Heart left ventricle (tissue), 16 donors: ENCODE measurements at regions not wholly inside any gene's neighbourhood (a gene's known extent, or its start where the extent isn't known, plus 50 kb on each side); places are given as distances from the start of the nearest gene placed in this dataset.
"Not testable (repeated sequence)": the region's sequence is repeated elsewhere in the genome, so short reads cannot be mapped to it uniquely, and the experiment has no call there.

Experiments
- ATAC-seq, 4 donors: fragments of 200-7000 bp; cut with Tn5 transposase; one replicate each; pipeline ENCODE4 v1.9.1; 2020 to 2022; ENCODE audit warnings: moderate library complexity in 4 of 4, mild to moderate bottlenecking in 3 of 4, moderate number of reproducible peaks in 1 of 4
- DNase-seq, 5 donors: peaks; one replicate each; pipeline ENCODE4 v3.0.0-alpha.2; 2020
- H3K27ac ChIP-seq, 12 donors: fragments of 200-600 bp; sonication (generic) in 4 of 12; one replicate each; pipeline versions ENCODE4 v1.5.0 to v1.8.0; 2016 to 2022; ENCODE audit warnings: mild to moderate bottlenecking in 2 of 12
- H3K27me3 ChIP-seq, 9 donors: fragments of 200-600 bp; sonication (generic) in 2 of 9; one replicate each; pipeline versions ENCODE4 v1.5.1 to v1.8.0; 2016 to 2022; ENCODE audit warnings: mild to moderate bottlenecking in 3 of 9
- H3K36me3 ChIP-seq, 9 donors: fragments of 200-600 bp; sonication (generic) in 2 of 9; one replicate each; pipeline versions ENCODE4 v1.5.0 to v1.8.0; 2018 to 2022; ENCODE audit warnings: mild to moderate bottlenecking in 2 of 9
- H3K4me1 ChIP-seq, 12 donors: fragments of 200-600 bp; sonication (generic) in 4 of 12; one replicate each; pipeline versions ENCODE4 v1.5.0 to v1.8.0; 2016 to 2022; ENCODE audit warnings: mild to moderate bottlenecking in 3 of 12
- H3K4me3 ChIP-seq, 12 donors: fragments of 200-600 bp; sonication (generic) in 4 of 12; one replicate each; pipeline versions ENCODE4 v1.5.0 to v1.8.0; 2017 to 2022; ENCODE audit warnings: mild to moderate bottlenecking in 9 of 12, moderate library complexity in 4 of 12
- H3K9me3 ChIP-seq, 12 donors: fragments of 200-600 bp; sonication (generic) in 4 of 12; one replicate each; pipeline versions ENCODE4 v1.5.0 to v1.8.0; 2016 to 2022; ENCODE audit warnings: mild to moderate bottlenecking in 1 of 12
- POLR2A ChIP-seq, 2 donors: fragments of 450-650 bp; IDR thresholded peaks; one replicate each; pipeline ENCODE4 v1.6.1; 2017; ENCODE audit warnings: antibody characterized with exemption in 2 of 2, mild to moderate bottlenecking in 2 of 2, moderate library complexity in 2 of 2
- WGBS, 4 donors: extraction: QIAGEN DNeasy Blood & Tissue Kit in 2 of 4; methylation state at CpG; one replicate each; pipeline versions ENCODE4 v1.1.5 to v1.1.7; 2013 to 2018; 5-methylcytosine and 5-hydroxymethylcytosine counted together
- intact Hi-C, 10 donors: fragments of 100-400 bp; cut with DNase I; formaldehyde crosslinking; loops; one replicate each; pipeline versions ENCODE4 v1.11.1 to v1.14.2; 2022
- TF ChIP-seq, protein P1 (sequence below), 12 donors: fragments of 200-600 bp; sonication (generic) in 4 of 12; IDR thresholded peaks; one replicate each; pipeline versions ENCODE4 v1.5.0 to v1.8.0; 2018 to 2022; ENCODE audit warnings: antibody characterized with exemption in 12 of 12, mild to moderate bottlenecking in 5 of 12
- donor health status: ischemic (EF 13 %, LVEDD 7.1; RV severe dilation, severe dysfunction).
- donor health status: healthy with polysubstance abuse.
- donor health status: DM: no; HTN: yes; CAD: no.
- donor health status: DM: no; HTN: no; CAD: no.
- donor health status: ischemic (EF 25% LVEDD 6.9; RV normal size, moderate dysfunction).
- donor health status: ischemic (EF 25% LVEDD 5.7; RV mildly dilated, moderate dysfunction).
- donor health status: healthy.
- donor health status: DM: yes; HTN: yes; CAD: no.
- donor health status: ischemic (EF 35%, LVEDD 5.7; RV mildly dilated, moderate dysfunction).
- donor health status: nonischemic (EF 11% LVEDD 7.7; RV severe dilation, severe dysfunction).
- donor health status: DM: yes; HTN: yes; CAD: no.
- donor health status: PGD.
- donor health status: ischemic (EF 29% LVEDD 5.4; RV normal size, mild dysfunction).
- donor health status: nonischemic (EF 23%, LVEDD 6.1; RV moderate dilation, normal function).

DNA sequence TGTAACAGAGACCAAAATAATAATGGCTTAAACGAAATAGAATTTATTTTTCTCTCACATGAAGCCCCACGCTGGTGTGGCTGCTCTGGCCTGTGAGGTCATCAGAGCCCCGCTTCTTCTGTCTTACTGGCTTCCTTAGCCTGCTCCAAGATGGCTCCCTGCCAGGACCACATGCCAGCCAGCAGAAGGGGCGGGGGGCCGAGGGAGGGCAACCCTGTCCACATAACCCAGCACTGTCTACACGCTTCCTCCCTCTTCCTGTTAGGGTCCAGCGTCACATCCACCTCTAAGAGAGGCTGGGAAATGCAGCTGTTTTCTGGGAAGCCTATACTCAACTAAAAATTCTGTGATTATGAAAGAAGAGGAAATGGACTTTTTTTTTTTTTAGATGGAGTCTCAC lies 107.9 kb upstream of the DLG1 start:
- no peak for TF ChIP-seq POLR2A (IDR thresholded peaks at IDR 0.05)
- TF ChIP-seq, protein P1, sequence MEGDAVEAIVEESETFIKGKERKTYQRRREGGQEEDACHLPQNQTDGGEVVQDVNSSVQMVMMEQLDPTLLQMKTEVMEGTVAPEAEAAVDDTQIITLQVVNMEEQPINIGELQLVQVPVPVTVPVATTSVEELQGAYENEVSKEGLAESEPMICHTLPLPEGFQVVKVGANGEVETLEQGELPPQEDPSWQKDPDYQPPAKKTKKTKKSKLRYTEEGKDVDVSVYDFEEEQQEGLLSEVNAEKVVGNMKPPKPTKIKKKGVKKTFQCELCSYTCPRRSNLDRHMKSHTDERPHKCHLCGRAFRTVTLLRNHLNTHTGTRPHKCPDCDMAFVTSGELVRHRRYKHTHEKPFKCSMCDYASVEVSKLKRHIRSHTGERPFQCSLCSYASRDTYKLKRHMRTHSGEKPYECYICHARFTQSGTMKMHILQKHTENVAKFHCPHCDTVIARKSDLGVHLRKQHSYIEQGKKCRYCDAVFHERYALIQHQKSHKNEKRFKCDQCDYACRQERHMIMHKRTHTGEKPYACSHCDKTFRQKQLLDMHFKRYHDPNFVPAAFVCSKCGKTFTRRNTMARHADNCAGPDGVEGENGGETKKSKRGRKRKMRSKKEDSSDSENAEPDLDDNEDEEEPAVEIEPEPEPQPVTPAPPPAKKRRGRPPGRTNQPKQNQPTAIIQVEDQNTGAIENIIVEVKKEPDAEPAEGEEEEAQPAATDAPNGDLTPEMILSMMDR (IDR thresholded peaks at IDR 0.05) = no peak
- ATAC-seq (peak in 3 of 4 donors; percentile 69 to 81 (median 77)), DNase-seq (peak in 4 of 5 donors; percentile 30 to 56 (median 43))
- no peaks in the 10 kb centered on the region for H3K27me3 ChIP-seq
- peaks cover 0 to 7% (median 0%) of the 10 kb centered on the region in 12 donors for H3K9me3 ChIP-seq
- no peak overlapping the region for H3K4me3 ChIP-seq
- WGBS, 4 donors = 22 to 36% (median 32%) methylated on average over 7 of the region's 7 CpGs
- intact Hi-C loops = no loop called here
- no peak overlapping the region for H3K27ac ChIP-seq
- H3K36me3 ChIP-seq = no peaks in the 10 kb centered on the region
- H3K4me1 ChIP-seq = peaks cover 0 to 6% (median 4%) of the 10 kb centered on the region in 12 donors

DNA sequence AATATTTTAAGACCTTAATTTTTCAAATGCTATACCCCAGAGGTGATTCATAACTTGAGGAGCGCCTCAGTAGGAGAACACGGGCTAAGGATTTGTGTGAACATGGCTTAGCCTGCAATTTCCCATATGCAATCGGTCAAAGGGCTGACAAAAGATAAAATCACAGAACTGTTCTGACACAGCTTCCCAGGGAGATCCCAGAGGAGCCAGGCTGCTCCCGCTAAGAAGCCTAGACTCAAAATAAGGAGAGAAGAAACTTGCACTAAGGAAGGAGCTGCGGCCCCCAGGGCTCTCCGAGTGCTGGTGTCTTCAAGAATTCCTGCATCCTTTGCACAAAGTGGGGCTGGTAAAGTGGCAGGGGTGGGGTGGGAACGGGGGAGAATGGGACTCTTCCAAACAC lies 106.3 kb upstream of the DLG1 start:
- ATAC-seq (no peak), DNase-seq (no peak)
- Histone ChIP-seq H3K27ac (no peak overlapping the region), H3K4me3 (no peak overlapping the region), H3K27me3 (no peaks in the 10 kb centered on the region), H3K9me3 (peaks cover 0 to 3% (median 0%) of the 10 kb centered on the region in 12 donors), H3K4me1 (peaks cover 0 to 6% (median 4%) of the 10 kb centered on the region in 12 donors), H3K36me3 (no peaks in the 10 kb centered on the region)
- no peak for TF ChIP-seq POLR2A (IDR thresholded peaks at IDR 0.05)
- TF ChIP-seq, protein P1 (IDR thresholded peaks at IDR 0.05) = no peak
- intact Hi-C loops = no loop called here
- 70 to 77% (median 74%) methylated on average over 7 of the region's 7 CpGs for WGBS, 4 donors

DNA sequence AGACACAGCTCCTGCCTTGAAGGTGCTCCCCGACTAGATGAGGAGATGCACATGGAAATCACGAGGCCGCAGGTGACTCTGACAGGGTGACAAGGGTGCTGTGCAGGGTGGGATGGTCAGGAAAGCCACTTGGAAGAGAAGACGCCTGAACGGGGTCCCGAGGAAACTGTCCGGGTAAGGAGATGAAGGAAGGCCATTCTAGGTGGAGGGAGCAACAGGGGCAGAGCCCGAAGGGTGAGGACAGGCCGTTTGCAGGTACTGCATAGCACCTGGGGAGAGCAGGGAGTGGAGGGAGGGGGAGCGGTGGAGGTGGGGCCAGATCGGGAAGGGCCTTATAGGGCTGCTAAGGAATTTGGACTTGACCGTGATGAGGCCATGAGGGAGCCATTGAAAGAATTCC lies 105.6 kb upstream of the DLG1 start:
- intact Hi-C loops = no loop called here
- ATAC-seq = no peak

DNA sequence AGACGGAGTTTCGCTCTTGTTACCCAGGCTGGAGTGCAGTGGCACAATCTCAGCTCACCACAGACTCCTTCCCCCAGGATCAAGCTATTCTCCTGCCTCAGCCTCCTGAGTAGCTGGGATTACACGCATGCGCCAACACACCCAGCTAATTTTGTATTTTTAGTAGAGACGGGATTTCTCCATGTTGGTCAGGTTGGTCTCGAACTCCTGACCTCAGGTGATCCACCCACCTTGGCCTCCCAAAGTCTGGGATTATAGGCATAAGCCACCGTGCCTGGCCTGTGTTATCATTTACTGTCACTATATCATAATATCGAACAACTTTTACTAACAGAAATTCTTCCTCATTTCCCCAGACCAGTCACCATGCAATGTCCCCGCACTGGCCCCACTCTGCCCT lies 104.0 kb upstream of the DLG1 start:
- WGBS, 4 donors = 91 to 93% (median 93%) methylated on average over 9 of the region's 9 CpGs
- H3K27ac ChIP-seq, H3K36me3 ChIP-seq, intact Hi-C loops, H3K4me3 ChIP-seq, ATAC-seq, H3K4me1 ChIP-seq, H3K9me3 ChIP-seq, H3K27me3 ChIP-seq, DNase-seq: not testable (repeated sequence)

More for the DNA sequence above, 105.6 kb upstream of the DLG1 start:
- Histone ChIP-seq H3K9me3 (no peaks in the 10 kb centered on the region), H3K36me3 (no peaks in the 10 kb centered on the region), H3K27ac (no peak overlapping the region), H3K27me3 (no peaks in the 10 kb centered on the region), H3K4me1 (peaks cover 0 to 6% (median 4%) of the 10 kb centered on the region in 12 donors), H3K4me3 (no peak overlapping the region)
- no peak for TF ChIP-seq POLR2A (IDR thresholded peaks at IDR 0.05)
- TF ChIP-seq, protein P1 (IDR thresholded peaks at IDR 0.05) = no peak
- 91 to 94% (median 93%) methylated on average over 12 of the region's 12 CpGs for WGBS, 4 donors
- DNase-seq = no peak

DNA sequence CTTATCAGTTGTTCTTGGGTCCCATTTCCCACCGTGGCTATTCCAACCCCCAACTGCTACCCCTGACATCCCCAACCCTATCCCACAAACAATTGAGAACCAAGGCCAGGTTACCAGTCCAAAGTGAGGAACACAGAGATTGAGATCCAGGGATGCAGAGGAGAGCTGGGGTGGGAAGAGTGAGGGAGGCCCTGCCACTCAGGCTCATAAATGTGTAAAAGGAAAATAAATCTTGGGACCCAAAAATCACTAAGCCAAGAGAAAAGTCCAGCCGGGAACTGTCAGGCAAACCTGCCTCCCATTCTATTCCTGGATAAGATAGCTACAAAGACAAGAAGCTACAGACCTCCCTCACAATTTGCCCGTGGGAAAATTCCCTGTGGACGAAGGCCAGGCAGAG lies 101.1 kb upstream of the DLG1 start:
- Histone ChIP-seq H3K36me3 (no peaks in the 10 kb centered on the region), H3K9me3 (no peaks in the 10 kb centered on the region), H3K27me3 (no peaks in the 10 kb centered on the region), H3K4me3 (no peak overlapping the region), H3K4me1 (peaks cover 0 to 12% (median 8%) of the 10 kb centered on the region in 12 donors), H3K27ac (no peak overlapping the region)
- 50 to 62% (median 55%) methylated on average over 4 of the region's 4 CpGs for WGBS, 4 donors
- TF ChIP-seq, protein P1 (IDR thresholded peaks at IDR 0.05) = no peak
- TF ChIP-seq POLR2A (IDR thresholded peaks at IDR 0.05) = no peak
- no peak for ATAC-seq
- no peak for DNase-seq
- intact Hi-C loops = no loop called here
